ENCODE measurements at regions not wholly inside any gene's neighbourhood (a gene's known extent, or its start where the extent isn't known, plus 50 kb on each side); places are given as distances from the start of the nearest gene placed in this dataset.

- no peak for TF ChIP-seq CTCF (IDR thresholded peaks at IDR 0.05; ENCODE audit: insufficient read depth, low read depth, low read length)
- TF ChIP-seq EZH2 (IDR thresholded peaks at IDR 0.05; ENCODE audit: insufficient read depth, low read length), result no peak
Measured at GRCh38 chr21:25097648-25098047, 509.6 kb downstream of the MRPL39 start.

Measured in astrocyte (in vitro differentiated cells and primary cell).